Epithelial cell of proximal tubule (primary cell): ENCODE measurements at regions not wholly inside any gene's neighbourhood (a gene's known extent, or its start where the extent isn't known, plus 50 kb on each side); places are given as distances from the start of the nearest gene placed in this dataset.

Experiments used
- DNase-seq: peaks from one replicate; pipeline ENCODE4 v3.0.0-alpha.2; 2011; ENCODE audit warnings: low read depth
- H3K4me3 ChIP-seq: 2 replicates; pipeline ENCODE4 v1.5.1; 2011; ENCODE audit warnings: low read depth, mild to moderate bottlenecking, low read length
- TF ChIP-seq, protein P1 (sequence below): conservative IDR thresholded peaks from 2 replicates; pipeline ENCODE4 v1.5.1; 2012; ENCODE audit warnings: low read depth, mild to moderate bottlenecking, low read length

- TF ChIP-seq, protein P1, sequence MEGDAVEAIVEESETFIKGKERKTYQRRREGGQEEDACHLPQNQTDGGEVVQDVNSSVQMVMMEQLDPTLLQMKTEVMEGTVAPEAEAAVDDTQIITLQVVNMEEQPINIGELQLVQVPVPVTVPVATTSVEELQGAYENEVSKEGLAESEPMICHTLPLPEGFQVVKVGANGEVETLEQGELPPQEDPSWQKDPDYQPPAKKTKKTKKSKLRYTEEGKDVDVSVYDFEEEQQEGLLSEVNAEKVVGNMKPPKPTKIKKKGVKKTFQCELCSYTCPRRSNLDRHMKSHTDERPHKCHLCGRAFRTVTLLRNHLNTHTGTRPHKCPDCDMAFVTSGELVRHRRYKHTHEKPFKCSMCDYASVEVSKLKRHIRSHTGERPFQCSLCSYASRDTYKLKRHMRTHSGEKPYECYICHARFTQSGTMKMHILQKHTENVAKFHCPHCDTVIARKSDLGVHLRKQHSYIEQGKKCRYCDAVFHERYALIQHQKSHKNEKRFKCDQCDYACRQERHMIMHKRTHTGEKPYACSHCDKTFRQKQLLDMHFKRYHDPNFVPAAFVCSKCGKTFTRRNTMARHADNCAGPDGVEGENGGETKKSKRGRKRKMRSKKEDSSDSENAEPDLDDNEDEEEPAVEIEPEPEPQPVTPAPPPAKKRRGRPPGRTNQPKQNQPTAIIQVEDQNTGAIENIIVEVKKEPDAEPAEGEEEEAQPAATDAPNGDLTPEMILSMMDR = no peak
- no peak overlapping the region for H3K4me3 ChIP-seq
- DNase-seq = no peak
These were observed 55.5 kb downstream of the INHBB start for GRCh38 chr2:120401275-120402066.

DNA sequence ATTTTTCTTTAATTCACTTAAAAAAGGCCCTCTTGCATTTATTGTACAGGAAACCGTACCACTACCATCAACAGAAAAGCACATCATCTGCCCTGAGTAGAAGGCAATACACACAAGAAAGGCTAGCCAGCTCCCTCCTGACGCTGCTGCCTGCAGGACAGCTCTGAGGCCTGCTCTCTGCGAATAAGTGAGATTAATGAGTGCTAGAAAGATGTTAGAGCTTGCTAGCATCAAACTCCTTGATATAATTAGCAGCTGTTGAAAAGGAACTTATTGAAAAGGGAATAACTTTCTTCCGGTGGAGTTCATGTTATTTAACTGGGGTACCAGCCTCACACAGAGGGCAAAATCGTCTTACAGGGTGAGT is 56.1 kb downstream of the INHBB start:
- TF ChIP-seq, protein P1 = no peak
- no peak overlapping the region for H3K4me3 ChIP-seq
- DNase-seq = no peak

DNA sequence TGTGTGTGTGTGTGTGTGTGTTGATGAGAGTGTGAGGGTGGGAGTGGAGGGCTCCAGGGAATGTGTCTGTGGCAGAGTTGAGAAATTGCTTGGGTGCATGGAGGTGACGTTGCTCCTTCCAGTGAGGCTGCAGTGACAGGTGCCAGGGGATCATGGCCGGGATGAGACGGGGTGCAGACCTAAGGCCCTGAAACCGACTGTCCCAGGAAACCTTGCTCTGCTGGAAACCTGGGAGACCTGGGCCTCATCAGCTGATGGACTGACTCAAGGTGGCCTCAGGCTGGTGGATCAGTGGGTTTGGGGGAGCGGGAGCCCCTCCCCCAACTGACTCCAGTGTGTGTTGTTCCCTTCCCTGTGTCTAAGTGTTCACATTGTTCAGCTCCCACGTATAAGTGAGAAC is 56.6 kb downstream of the INHBB start:
- TF ChIP-seq, protein P1 = no peak
- no peak overlapping the region for H3K4me3 ChIP-seq
- no peak for DNase-seq

DNA sequence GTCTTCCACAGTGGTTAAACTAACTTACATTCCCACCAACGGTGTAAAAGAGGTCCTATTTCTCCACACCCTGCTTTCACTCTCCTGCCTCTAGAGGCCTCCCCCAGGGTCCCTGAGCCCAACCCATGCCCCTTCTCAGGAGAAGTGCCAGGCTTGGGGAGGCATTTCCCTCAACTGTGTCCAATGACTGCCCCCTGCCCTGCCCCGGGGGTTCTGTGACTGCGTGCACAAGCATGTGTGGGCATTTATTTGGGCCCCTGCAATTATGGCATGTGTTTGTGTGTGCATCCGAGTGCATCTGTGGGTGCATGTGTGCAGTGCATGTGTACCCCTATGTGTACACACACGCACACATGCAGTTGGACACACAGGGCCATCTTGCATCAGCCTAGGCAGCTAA is 57.3 kb downstream of the INHBB start:
- H3K4me3 ChIP-seq = no peak overlapping the region
- TF ChIP-seq, protein P1 = no peak
- no peak for DNase-seq

DNA sequence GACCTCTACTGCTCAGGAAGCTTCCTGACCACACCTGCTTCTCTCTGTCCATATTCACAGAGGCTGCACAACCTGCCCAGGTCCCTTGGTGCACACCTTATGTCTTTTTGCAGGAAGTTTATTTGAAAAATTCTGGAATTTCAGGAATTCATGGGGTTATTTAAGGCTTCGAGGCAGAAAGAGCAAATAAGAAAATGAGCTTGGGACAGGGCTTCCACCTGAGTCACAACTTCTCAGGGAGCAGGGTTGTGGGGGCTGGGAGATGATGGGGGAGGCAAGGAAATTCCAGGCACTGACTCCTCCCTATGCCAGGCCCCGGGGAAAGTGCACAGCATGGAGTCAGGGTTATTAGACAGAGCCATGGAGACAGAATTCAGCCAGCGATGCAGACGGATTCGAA is 57.7 kb downstream of the INHBB start:
- no peak overlapping the region for H3K4me3 ChIP-seq
- DNase-seq = no peak
- TF ChIP-seq, protein P1 = no peak

- TF ChIP-seq, protein P1 = no peak
- H3K4me3 ChIP-seq = no peak overlapping the region
- no peak for DNase-seq
These were observed 58.3 kb downstream of the INHBB start for GRCh38 chr2:120404274-120404673.

GRCh38 chr2:120404941-120405758 is 59.2 kb downstream of the INHBB start:
- DNase-seq = no peak

More at GRCh38 chr2:120404941-120405758, 59.2 kb downstream of the INHBB start:
- no peak overlapping the region for H3K4me3 ChIP-seq
- TF ChIP-seq, protein P1 = no peak
